Sciatic nerve (tissue), 2 donors: ENCODE measurements at regions not wholly inside any gene's neighbourhood (a gene's known extent, or its start where the extent isn't known, plus 50 kb on each side); places are given as distances from the start of the nearest gene placed in this dataset.
"Not testable (repeated sequence)": the region's sequence is repeated elsewhere in the genome, so short reads cannot be mapped to it uniquely, and the experiment has no call there.

Experiments
- ATAC-seq: fragments of 200-7000 bp; cut with Tn5 transposase; one replicate; pipeline ENCODE4 v1.9.1; 2020; ENCODE audit warnings: mild to moderate bottlenecking, moderate library complexity
- DNase-seq: peaks from one replicate; pipeline ENCODE4 v3.0.0-alpha.2; 2020; ENCODE audit warnings: low spot score
- intact Hi-C: fragments of 100-400 bp; cut with DNase I; formaldehyde crosslinking; loops from one replicate; pipeline ENCODE4 v1.14.2; 2022
- donor health status: DM: no; HTN: no; CAD: no.
- donor health status: DM: no; HTN: no; CAD: no.

- no peak for DNase-seq
- ATAC-seq, result no peak
- intact Hi-C loops, result no loop called here
Observed at GRCh38 chr1:117747605-117748004, 141.8 kb downstream of the TENT5C start.

DNA sequence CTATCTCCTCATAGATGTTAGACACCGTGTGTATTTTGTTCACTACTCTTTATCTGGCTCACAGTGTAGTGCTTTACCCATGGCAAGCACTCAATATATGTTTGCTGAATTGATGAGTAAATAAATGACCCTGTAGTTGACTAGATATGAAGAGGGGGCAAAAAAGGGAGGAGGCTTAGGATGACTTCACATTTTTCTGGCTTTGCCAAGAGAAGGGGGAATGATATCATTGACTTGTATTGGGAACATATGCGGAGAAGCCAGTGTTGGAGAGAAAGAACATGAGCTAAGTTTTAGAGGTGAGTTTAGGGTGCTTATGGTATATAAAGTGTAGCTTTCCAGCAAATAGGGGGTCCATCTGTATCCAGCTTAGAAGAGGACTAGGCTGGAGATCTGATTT lies 145.5 kb downstream of the TENT5C start:
- intact Hi-C loops, result loop anchor here (10.0 kb wide), 1 partner anchor 237 kb away; no protein-coding TSS in a partner anchor
- ATAC-seq (no peak), DNase-seq (no peak)

- DNase-seq, result no peak
- intact Hi-C loops, result loop anchor here (10.0 kb wide), 1 partner anchor 238 kb away; no protein-coding TSS in a partner anchor
- no peak for ATAC-seq
Observed at GRCh38 chr1:117752661-117753060, 146.8 kb downstream of the TENT5C start.

- DNase-seq, result no peak
- intact Hi-C loops, result loop anchor here (10.0 kb wide), 1 partner anchor 238 kb away; no protein-coding TSS in a partner anchor
Observed at GRCh38 chr1:117753232-117753631, 147.4 kb downstream of the TENT5C start.

DNA sequence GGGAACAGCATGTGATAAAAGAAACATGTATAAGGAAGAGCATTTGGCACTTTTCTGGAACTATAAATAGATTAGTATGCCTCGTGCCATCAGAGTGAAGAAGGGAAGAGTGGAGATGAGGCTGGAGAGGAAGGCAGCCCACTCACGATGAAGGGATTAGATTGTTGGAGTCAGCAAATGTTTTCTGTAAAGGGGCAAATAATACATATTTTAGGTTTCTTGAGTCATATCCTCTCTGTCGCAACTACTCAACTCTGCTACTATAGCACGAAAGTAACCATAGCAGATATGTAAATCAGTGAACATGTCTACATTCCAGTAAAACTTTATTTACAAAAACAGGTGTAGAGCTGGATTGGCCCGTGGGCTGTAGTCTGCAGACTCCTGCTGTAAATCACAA lies 147.8 kb downstream of the TENT5C start:
- ATAC-seq (no peak), DNase-seq (no peak)

More at GRCh38 chr1:117753232-117753631, 147.4 kb downstream of the TENT5C start:
- ATAC-seq, result no peak

DNA sequence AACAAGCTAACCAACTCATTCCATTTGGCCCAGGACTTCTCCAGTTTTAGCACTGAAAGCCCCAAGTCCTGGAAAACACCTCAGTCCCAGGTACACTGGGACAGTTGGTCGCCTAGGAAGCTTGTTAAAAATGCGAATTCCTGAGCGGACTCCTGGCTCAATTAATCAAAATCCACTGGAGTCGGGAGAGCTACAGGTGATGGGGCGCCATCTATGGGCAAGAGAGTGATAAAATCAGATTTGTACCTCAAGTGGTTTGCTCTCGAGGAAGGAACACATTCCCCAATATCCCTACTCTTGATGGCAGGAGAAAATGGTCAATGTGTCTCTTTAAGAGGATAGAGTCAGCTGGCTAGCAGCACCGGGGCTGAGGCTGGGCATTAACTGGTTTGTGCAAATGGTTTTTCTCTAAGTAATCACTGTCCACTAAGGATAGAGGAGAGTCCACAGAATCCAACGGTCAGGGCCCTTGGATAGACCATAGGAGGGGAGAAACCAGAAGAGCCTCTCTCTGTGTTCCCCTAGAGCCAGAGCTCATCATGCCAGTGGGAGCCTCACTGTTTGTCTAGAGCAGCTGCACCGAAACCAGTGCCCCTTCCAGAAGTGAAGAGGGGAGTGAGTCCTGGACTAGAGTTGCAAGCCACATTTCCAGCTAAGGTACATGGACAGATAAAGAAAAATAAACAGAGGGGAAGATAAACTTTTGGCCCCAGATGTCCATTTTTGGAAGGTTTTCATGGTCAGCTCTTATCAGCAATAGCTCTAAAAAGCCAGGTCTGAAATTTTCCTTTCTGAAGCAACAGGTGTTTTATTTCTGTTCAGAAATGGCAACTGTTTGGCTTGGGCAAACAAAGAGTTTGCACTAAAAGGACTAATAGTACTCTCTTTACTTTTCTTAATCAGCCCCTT lies 148.5 kb downstream of the TENT5C start:
- intact Hi-C loops, result loop anchor here (10.0 kb wide), 1 partner anchor 240 kb away; no protein-coding TSS in a partner anchor
- peak; percentile 62 for ATAC-seq

More for the DNA sequence above, 147.8 kb downstream of the TENT5C start:
- intact Hi-C loops, result loop anchor here (10.0 kb wide), 1 partner anchor 239 kb away; no protein-coding TSS in a partner anchor

GRCh38 chr1:117757668-117758067 lies 151.8 kb downstream of the TENT5C start:
- no peak for ATAC-seq
- intact Hi-C loops, result loop anchor here (10.0 kb wide), 1 partner anchor 243 kb away; no protein-coding TSS in a partner anchor

More for the DNA sequence above, 148.5 kb downstream of the TENT5C start:
- DNase-seq, result peak; percentile 73

GRCh38 chr1:117758444-117759316 lies 152.8 kb downstream of the TENT5C start:
- ATAC-seq, result peak; percentile 96
- peak; percentile 78 for DNase-seq
- intact Hi-C loops, result loop anchor here (10.0 kb wide), 1 partner anchor 244 kb away; no protein-coding TSS in a partner anchor

More at GRCh38 chr1:117757668-117758067, 151.8 kb downstream of the TENT5C start:
- no peak for DNase-seq

GRCh38 chr1:117759535-117759934 lies 153.7 kb downstream of the TENT5C start:
- intact Hi-C loops, result loop anchor here (10.0 kb wide), 1 partner anchor 245 kb away; no protein-coding TSS in a partner anchor
- DNase-seq (no peak), ATAC-seq (no peak)

DNA sequence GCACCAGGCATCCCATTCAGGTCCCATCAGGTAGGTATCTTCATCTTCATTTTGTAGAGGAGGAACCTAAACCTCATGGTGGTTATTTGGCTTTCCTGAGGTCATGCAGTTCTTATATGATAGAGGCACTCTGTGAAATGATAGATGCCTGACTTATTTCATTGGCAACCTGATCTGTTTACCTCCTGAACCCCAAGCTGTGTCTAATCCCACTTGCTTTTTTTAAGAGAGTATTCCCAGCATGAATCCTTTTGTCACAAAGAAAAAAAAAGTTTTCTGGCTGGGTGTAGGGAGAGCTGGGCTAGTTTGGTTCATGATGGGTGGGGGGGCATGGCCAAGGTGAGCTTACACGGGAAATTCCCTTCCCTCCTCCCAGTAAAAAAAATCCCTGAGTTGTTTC lies 154.2 kb downstream of the TENT5C start:
- ATAC-seq (no peak), DNase-seq (no peak)
- intact Hi-C loops, result no loop called here

DNA sequence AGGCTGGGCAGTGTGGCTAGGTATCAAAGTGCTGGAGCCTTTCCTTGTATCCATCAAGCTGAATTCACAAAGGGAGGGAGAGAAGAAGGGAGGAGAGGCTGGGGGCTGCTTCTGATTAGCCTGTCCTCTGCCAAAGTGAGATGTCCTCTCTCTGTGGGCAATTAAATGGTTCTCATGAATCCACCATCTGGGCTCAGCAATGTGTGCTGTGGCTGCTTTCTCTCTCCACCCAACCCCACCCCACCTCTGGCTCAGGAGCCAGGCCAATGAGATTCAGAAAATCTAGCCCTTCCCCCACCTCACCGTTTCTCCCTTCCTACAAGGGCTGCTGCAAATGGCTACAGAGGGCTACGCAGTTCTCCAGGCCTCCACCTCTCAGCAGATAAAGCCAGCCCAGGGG lies 154.6 kb downstream of the TENT5C start:
- intact Hi-C loops, result no loop called here
- ATAC-seq, result no peak
- DNase-seq, result no peak

DNA sequence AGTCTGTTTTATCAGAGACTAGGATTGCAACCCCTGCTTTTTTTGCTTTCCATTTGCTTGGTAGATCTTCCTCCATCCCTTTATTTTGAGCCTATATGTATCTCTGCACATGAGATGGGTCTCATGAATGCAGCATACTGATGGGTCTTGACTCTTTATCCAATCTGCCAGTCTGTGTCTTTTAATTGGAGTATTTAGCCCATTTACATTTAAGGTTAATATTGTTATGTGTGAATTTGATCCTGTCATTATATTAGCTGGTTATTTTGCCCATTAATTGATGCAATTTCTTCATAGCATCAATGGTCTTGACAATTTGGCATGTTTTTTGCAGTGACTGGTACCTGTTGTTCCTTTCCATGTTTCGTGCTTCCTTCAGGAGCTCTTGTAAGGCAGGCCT lies 161.7 kb downstream of the GDAP2 start:
- DNase-seq, ATAC-seq, intact Hi-C loops: not testable (repeated sequence)

DNA sequence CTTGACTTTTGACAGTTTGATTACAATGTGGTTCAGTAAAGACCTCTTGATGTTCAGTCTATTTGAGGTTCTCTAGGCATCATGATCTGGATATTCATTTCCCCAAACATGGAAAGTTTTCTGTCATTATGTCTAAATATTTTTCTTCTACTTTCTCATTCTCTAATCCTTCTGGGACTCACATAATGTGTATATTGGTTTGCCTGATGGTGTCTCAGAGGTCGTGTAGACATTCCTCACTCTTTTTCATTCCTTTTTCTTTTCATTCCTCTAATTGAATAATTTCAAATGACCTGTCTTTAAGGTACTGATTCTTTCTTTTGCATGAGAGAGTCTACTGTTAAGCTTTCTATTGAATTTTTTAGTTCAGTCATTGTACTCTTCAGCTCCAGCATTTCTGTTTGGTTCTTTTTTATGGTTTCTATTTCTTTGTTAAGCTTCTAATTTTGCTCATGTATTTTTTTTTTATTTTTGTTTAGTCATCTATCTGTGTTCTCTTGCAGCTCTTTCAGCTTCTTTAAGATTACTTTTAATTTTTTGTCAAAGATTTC lies 158.4 kb downstream of the GDAP2 start:
- intact Hi-C loops, result no loop called here
- no peak for DNase-seq
- no peak for ATAC-seq

DNA sequence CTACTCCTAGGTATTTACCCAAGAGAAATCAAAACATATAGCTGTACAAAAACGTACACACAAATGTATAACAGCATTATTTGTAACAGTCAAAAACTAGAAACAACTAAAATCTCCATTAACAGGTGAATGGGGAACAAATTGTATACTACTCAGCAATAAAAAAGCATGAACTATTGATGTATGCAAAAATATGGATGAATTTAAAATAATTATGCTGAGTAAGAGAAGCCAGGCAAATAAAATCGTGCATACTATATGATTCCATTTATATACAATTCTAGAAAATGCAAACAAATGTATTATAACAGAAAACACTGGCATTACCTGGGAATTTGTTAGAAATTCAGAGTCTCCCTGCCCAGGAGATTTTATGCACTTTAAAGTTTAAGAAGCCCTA lies 150.1 kb downstream of the GDAP2 start:
- intact Hi-C loops, result no loop called here
- no peak for ATAC-seq
- no peak for DNase-seq

DNA sequence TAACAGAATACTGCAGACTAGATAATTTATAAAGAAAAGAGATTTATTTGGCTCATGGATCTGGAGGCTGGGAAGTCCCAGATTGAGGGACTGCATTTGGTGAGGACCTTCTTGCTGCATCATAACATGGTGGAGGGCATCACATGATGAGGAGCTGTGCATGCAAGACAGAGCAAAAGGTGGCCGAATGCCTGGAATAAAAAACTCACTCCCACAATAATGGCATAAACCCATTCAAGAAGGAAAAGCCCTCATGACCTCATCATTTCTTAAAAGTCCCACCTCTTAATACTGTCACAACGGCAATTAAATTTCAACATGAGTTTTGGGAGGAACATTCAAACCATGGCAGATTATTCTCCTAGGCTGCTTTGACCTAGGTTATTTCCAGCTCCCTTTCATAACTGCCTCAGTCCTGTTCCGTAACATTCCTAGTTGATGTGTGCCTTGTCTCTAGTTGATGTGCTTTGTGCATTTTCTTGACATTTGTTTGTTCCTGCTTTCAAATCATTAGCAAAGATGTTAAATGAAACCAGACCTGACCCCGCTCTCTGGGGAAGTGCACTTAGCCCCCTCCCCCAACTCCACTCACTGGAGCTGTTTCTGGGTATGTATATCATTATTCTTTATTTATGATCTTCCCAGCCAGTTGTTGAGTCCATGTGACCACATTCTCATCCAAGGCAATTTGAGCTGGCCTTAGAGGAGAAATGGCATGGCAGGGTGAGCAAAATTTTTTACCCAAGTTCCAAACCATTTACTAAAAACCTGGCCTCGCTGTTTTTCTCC lies 148.5 kb downstream of the GDAP2 start:
- intact Hi-C loops, result no loop called here
- DNase-seq, result no peak
- ATAC-seq, result peak; percentile 81

DNA sequence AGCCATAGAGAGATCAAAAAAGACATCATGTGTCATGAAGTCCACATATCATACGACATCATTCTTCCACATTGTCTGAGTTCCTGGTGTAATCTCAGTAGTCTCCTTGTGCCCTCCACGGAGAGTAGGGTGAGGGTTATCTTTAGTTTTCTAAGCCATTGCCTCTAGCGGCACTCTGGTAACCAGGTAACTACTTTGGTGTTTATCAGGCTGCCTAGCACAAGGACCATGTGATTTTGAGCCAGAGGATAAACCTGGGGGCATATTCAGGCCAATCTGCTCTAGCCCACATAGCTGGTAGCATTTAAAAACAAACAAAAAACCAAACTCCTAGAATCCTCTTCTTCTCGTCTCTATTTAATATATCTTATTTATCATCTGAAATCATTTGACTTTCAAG lies 147.4 kb downstream of the GDAP2 start:
- ATAC-seq (no peak), DNase-seq (no peak)
- intact Hi-C loops, result no loop called here

GRCh38 chr1:117783606-117784396 lies 145.6 kb downstream of the GDAP2 start:
- ATAC-seq (peak; percentile 22), DNase-seq (no peak)
- intact Hi-C loops, result no loop called here
